Choroid plexus epithelial cell (primary cell): ENCODE measurements at regions not wholly inside any gene's neighbourhood (a gene's known extent, or its start where the extent isn't known, plus 50 kb on each side); places are given as distances from the start of the nearest gene placed in this dataset.

ENCODE experiments used
- DNase-seq: peaks from one replicate; pipeline ENCODE4 v3.0.0-alpha.2; 2010; ENCODE audit warnings: low read depth
- H3K4me3 ChIP-seq: 2 replicates; pipeline ENCODE4 v1.5.1; 2011; ENCODE audit warnings: low read depth, mild to moderate bottlenecking, control low read depth, low read length, moderate library complexity
- CTCF ChIP-seq: conservative IDR thresholded peaks from 2 replicates; pipeline ENCODE4 v1.5.1; 2011; ENCODE audit warnings: low read depth, mild to moderate bottlenecking, control low read depth, inconsistent platforms, low read length, moderate library complexity

DNA sequence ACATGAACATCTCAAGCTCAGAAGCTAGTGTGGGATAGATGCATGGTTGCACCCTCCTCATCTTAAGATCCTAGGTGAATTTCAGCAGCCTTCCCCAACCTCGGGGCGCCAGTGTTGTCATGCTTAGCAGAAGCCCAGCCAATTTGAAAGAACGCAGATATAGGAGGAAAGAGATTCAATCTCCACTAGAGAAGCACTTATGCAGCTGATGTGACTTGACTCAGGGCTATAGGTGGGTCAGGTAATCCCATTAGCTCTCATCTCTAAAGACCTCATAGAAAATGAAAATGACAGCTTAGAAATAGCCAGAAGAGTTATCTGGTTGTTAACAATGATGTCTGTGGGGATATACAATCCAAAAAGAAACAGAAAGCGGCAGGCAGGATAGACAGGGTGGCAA, 310.5 kb downstream of the GPAM start:
- TF ChIP-seq CTCF: no peak
- H3K4me3 ChIP-seq: no peak overlapping the region
- no peak for DNase-seq

GRCh38 chr10:111873621-111874135, 309.9 kb downstream of the GPAM start:
- DNase-seq: no peak
- no peak for TF ChIP-seq CTCF
- H3K4me3 ChIP-seq: no peak overlapping the region

DNA sequence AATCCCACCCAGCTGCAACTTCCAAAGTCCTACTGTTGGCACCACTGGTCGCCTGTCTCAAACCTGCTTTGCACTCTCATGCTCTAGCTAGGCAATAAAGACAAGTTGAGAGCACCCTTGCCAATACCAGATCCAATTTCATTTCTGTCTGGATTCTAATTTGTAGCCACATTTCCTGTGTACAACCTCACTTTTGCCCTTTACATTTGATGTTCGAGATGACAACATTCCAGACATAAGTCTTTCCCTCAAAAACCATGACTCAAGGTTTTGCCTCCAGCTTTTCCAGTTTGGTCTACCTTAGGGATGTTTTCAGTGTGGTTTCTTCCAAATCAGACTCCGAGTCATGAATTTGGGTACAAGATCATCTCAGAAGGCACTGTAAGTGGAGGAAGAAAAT, 309.0 kb downstream of the GPAM start:
- TF ChIP-seq CTCF: no peak

GRCh38 chr10:111875725-111876124, 307.8 kb downstream of the GPAM start:
- no peak for TF ChIP-seq CTCF
- DNase-seq: no peak
- no peak overlapping the region for H3K4me3 ChIP-seq

More for the DNA sequence above, 309.0 kb downstream of the GPAM start:
- H3K4me3 ChIP-seq: no peak overlapping the region
- DNase-seq: no peak

GRCh38 chr10:111877258-111877657, 306.3 kb downstream of the GPAM start:
- H3K4me3 ChIP-seq: no peak overlapping the region
- DNase-seq: no peak
- no peak for TF ChIP-seq CTCF

- no peak for TF ChIP-seq CTCF
- DNase-seq: no peak
- H3K4me3 ChIP-seq: no peak overlapping the region
These were observed 303.6 kb downstream of the GPAM start for GRCh38 chr10:111879969-111880368.

GRCh38 chr10:111885046-111885445, 298.5 kb downstream of the GPAM start:
- no peak overlapping the region for H3K4me3 ChIP-seq
- no peak for DNase-seq
- no peak for TF ChIP-seq CTCF
